AG09309 (cell line): ENCODE measurements at regions not wholly inside any gene's neighbourhood (a gene's known extent, or its start where the extent isn't known, plus 50 kb on each side); places are given as distances from the start of the nearest gene placed in this dataset.

Experiments used
- DNase-seq: peaks from one replicate; pipeline ENCODE4 v3.0.0-alpha.2; 2010; ENCODE audit warnings: low read depth
- H3K4me3 ChIP-seq: 2 replicates; pipeline ENCODE4 v1.5.1; 2011; ENCODE audit warnings: mild to moderate bottlenecking, low read depth, low read length, moderate library complexity; ENCODE audit not compliant: control insufficient read depth
- TF ChIP-seq, protein P1 (sequence below): IDR thresholded peaks from 2 replicates; pipeline ENCODE4 v1.5.1; 2011; ENCODE audit warnings: mild to moderate bottlenecking, low read depth, low read length, inconsistent platforms; ENCODE audit not compliant: insufficient read depth, control insufficient read depth; ENCODE audit errors: missing control alignments

DNA sequence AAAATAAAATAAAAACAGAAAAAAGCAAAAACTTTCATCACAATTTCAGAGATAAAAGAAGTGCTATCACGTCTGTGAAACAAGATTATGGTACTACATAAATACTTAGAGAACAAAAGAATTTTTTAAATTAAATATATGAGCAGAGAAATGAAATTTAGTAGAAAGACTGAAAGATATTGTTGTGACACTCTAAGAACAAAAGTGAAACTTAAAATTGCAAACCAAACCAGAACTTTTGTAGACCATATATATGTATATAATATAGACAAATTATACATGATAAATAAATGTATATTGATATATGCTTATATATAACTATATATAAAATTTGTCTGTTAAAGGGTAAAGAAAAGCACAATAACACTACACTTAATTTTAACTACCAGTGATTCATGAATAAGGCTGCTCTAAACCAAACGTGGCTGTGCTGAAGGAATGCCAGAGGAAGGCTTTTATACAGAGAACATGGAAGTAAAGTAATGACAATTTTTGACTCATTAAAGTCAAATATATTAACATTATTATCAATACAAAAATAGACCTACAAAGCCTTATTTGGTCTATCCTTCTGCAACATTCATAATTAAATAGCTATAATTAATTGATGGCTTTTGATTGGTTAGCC, 1516.7 kb upstream of the PCDH20 start:
- TF ChIP-seq, protein P1, sequence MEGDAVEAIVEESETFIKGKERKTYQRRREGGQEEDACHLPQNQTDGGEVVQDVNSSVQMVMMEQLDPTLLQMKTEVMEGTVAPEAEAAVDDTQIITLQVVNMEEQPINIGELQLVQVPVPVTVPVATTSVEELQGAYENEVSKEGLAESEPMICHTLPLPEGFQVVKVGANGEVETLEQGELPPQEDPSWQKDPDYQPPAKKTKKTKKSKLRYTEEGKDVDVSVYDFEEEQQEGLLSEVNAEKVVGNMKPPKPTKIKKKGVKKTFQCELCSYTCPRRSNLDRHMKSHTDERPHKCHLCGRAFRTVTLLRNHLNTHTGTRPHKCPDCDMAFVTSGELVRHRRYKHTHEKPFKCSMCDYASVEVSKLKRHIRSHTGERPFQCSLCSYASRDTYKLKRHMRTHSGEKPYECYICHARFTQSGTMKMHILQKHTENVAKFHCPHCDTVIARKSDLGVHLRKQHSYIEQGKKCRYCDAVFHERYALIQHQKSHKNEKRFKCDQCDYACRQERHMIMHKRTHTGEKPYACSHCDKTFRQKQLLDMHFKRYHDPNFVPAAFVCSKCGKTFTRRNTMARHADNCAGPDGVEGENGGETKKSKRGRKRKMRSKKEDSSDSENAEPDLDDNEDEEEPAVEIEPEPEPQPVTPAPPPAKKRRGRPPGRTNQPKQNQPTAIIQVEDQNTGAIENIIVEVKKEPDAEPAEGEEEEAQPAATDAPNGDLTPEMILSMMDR, result no peak
- no peak overlapping the region for H3K4me3 ChIP-seq
- DNase-seq, result no peak

DNA sequence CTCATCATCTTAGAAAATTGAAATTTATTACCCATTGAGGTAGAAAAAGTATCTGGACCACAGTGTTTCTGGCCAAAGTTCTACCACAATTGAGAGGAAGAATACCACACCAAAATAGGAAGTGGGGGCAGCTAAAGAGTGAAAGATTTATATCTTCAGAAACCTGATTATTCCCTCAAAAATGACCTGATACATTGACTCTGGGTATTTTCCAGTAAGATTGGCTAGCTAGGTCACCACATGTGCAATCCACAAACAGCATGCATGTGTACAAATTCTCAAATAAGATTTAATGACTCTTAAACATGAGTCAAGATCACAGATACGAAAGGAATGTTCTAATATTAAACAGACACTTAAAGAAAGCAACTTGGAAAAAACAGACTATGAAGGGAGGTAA, 1516.2 kb upstream of the PCDH20 start:
- DNase-seq, result no peak
- H3K4me3 ChIP-seq, result no peak overlapping the region
- TF ChIP-seq, protein P1, result no peak

DNA sequence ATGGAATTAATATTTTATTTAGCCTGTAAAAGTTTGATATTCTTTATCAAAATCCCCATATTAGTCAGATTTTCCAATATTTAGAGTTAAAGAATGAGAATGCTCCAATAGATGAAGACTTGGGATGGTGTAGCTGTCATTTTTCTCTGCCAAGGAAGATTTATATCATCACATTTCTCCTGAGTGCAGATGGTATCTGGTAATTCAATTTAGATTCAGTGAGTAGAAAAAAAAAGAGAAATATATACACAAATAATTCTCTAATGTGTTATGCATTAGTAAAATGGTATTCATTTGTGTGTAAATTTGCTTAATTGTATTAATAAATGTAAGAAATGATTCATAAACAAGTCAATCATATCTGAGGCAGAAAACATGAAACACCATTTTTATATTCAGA, 1508.7 kb upstream of the PCDH20 start:
- no peak for DNase-seq
- TF ChIP-seq, protein P1, result no peak
- H3K4me3 ChIP-seq, result no peak overlapping the region

DNA sequence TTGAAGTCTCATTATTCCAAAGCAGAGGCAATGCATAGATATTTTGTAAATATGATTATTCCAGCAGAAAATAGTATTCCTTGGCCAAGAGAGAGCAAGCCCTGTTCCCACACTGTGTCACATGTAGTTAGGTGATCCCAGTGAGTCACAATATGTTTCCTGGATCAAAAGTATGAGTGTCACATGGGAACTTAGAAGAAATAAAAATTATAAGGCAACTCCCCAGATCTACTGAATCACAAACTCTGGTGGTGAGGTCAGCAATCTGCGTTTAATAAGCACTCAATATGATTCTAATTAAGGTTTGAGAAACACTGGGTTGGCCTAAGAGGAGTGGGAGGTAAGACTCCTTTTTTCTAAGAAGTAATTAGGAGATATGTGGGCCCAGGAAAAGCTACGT, 1504.5 kb upstream of the PCDH20 start:
- DNase-seq, result no peak

DNA sequence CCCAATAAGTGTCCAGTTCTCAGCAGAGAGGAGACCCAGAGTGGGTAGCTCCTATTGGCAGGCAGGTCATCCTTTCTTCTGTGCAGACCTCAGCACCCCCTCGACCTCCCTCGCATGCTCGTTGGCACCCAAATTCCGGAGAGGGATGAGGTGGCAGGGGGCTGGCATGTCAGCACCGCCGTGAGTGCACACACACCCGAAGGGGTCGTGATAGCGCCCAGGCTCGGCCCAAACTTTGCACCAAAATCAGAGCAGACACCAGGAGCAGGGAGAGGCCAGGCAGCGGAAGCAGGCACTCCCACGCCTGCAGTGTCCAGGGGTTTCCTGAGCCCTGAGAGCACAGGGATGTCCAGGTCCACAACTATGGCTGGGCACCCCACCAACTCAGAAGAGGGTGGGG, 1503.8 kb upstream of the PCDH20 start:
- TF ChIP-seq, protein P1, result no peak
- H3K4me3 ChIP-seq, result no peak overlapping the region
- no peak for DNase-seq

More for the DNA sequence above, 1504.5 kb upstream of the PCDH20 start:
- TF ChIP-seq, protein P1, result no peak
- H3K4me3 ChIP-seq, result no peak overlapping the region

DNA sequence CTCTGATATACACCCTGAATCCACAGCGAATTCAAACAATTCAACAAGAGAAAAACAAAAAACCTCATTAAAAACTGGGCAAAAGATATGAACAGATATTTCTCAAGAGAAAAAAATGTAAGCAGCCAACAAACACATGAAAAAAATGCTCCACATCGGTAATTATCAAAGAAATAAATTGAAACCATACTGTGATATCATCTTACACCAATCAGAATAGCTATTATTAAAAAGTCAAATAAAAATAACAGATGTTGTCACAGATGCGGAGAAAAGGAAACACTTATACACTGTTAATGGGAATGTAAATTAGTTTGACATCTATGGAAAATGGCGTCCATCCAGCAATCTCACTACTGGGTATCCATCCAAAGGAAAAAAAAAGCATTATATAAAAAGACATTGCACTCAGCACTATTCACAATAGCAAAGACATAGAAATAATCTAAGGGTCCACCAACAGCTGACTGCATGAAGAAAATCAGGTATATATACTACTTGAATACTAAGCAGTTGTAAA, 1495.0 kb upstream of the PCDH20 start:
- TF ChIP-seq, protein P1, result no peak
- H3K4me3 ChIP-seq, result no peak overlapping the region
- DNase-seq, result no peak
